ENCODE measurements at regions not wholly inside any gene's neighbourhood (a gene's known extent, or its start where the extent isn't known, plus 50 kb on each side); places are given as distances from the start of the nearest gene placed in this dataset.

- 9 to 10% methylated on average over 2 of the region's 2 CpGs for WGBS, 2 donors
- ATAC-seq (ENCODE audit: low FRiP score in 2 of 2) (peak in 1 of 2 donors; percentile 55), DNase-seq (no peak)
- Histone ChIP-seq H3K4me3 (no peak overlapping the region), H3K9me3 (no peaks in the 10 kb centered on the region), H3K4me1 (peaks cover 36 to 44% (median 42%) of the 10 kb centered on the region in 4 donors), H3K36me3 (no peaks in the 10 kb centered on the region), H3K27me3 (no peaks in the 10 kb centered on the region), H3K27ac (peak overlapping the region; percentile 66 to 86 (median 79))
- no peak for TF ChIP-seq CTCF (IDR thresholded peaks at IDR 0.05)
- TF ChIP-seq POLR2AphosphoS5 (IDR thresholded peaks at IDR 0.05): peak in 1 of 2 donors; percentile 90
- TF ChIP-seq EP300 (IDR thresholded peaks at IDR 0.05): peak; percentile 27 to 97 (median 74)
Measured at GRCh38 chr6:11439017-11439420, 98.5 kb upstream of the TMEM170B start.

- no peak overlapping the region for H3K4me3 ChIP-seq
- peaks cover 46 to 55% (median 52%) of the 10 kb centered on the region in 4 donors for H3K4me1 ChIP-seq
- ATAC-seq (ENCODE audit: low FRiP score in 2 of 2) (peak in 1 of 2 donors; percentile 26), DNase-seq (no peak)
- H3K9me3 ChIP-seq: no peaks in the 10 kb centered on the region
- no peaks in the 10 kb centered on the region for H3K27me3 ChIP-seq
- H3K27ac ChIP-seq: peak overlapping the region; percentile 66 to 86 (median 79)
- no peaks in the 10 kb centered on the region for H3K36me3 ChIP-seq
- 45 to 54% methylated on average over 5 to 6 of the region's 6 CpGs for WGBS, 2 donors
- TF ChIP-seq POLR2A (IDR thresholded peaks at IDR 0.05) (peak in 1 of 4 donors; percentile 29), EP300 (IDR thresholded peaks at IDR 0.05) (peak in 2 of 4 donors; percentile 48 to 58), CTCF (IDR thresholded peaks at IDR 0.05) (no peak), POLR2AphosphoS5 (IDR thresholded peaks at IDR 0.05) (peak; percentile 56 to 59)
Measured at GRCh38 chr6:11437824-11438459, 99.6 kb upstream of the TMEM170B start.

- Histone ChIP-seq H3K27me3 (no peaks in the 10 kb centered on the region), H3K4me3 (no peak overlapping the region), H3K9me3 (no peaks in the 10 kb centered on the region), H3K4me1 (peaks cover 56 to 68% (median 65%) of the 10 kb centered on the region in 4 donors), H3K27ac (peak overlapping the region in 3 of 4 donors; percentile 35 to 87 (median 86)), H3K36me3 (no peaks in the 10 kb centered on the region)
- ATAC-seq (ENCODE audit: low FRiP score in 2 of 2): no peak
- TF ChIP-seq POLR2AphosphoS5 (IDR thresholded peaks at IDR 0.05) (no peak), CTCF (IDR thresholded peaks at IDR 0.05) (no peak), POLR2A (IDR thresholded peaks at IDR 0.05) (no peak), EP300 (IDR thresholded peaks at IDR 0.05) (no peak)
- 93 to 94% methylated on average over 6 of the region's 6 CpGs for WGBS, 2 donors
- no peak for DNase-seq
Measured at GRCh38 chr6:11436508-11437096, 100.9 kb upstream of the TMEM170B start.

GRCh38 chr6:11434565-11435326 is 102.8 kb upstream of the TMEM170B start:
- ATAC-seq (ENCODE audit: low FRiP score in 2 of 2) (peak; percentile 72 to 92), DNase-seq (peak in 1 of 2 donors; percentile 78)
- peaks cover 67 to 81% (median 77%) of the 10 kb centered on the region in 4 donors for H3K4me1 ChIP-seq
- TF ChIP-seq POLR2A (IDR thresholded peaks at IDR 0.05) (peak in 1 of 4 donors; percentile 38), EP300 (IDR thresholded peaks at IDR 0.05) (peak; percentile 57 to 98 (median 76)), CTCF (IDR thresholded peaks at IDR 0.05) (peak in 1 of 6 experiments; percentile 12), POLR2AphosphoS5 (IDR thresholded peaks at IDR 0.05) (peak; percentile 51 to 95)
- H3K4me3 ChIP-seq: no peak overlapping the region
- 47 to 61% methylated on average over 10 of the region's 10 CpGs for WGBS, 2 donors
- peak overlapping the region; percentile 65 to 87 (median 84) for H3K27ac ChIP-seq
- no peaks in the 10 kb centered on the region for H3K9me3 ChIP-seq
- H3K36me3 ChIP-seq: no peaks in the 10 kb centered on the region
- no peaks in the 10 kb centered on the region for H3K27me3 ChIP-seq

Data from upper lobe of left lung (tissue), 6 donors.